ENCODE measurements at regions not wholly inside any gene's neighbourhood (a gene's known extent, or its start where the extent isn't known, plus 50 kb on each side); places are given as distances from the start of the nearest gene placed in this dataset.

- TF ChIP-seq SUZ12 (IDR thresholded peaks at IDR 0.05; ENCODE audit: extremely low read depth, insufficient read depth, insufficient read length), result no peak
- no peak for TF ChIP-seq ZNF274 (IDR thresholded peaks at IDR 0.05; ENCODE audit: low read depth, low read length)
These were observed 82.9 kb downstream of the ADCYAP1 start for GRCh38 chr18:987325-988186.

Measured in NT2/D1 (cell line).